H9 (cell line): ENCODE measurements at regions not wholly inside any gene's neighbourhood (a gene's known extent, or its start where the extent isn't known, plus 50 kb on each side); places are given as distances from the start of the nearest gene placed in this dataset.

Source experiments
- DNase-seq: peaks from one replicate; pipeline ENCODE4 v3.0.0-alpha.2; 2017
- H2AFZ ChIP-seq: one replicate; pipeline ENCODE4 v1.6.1; 2013; ENCODE audit warnings: mild to moderate bottlenecking, low read length, control low read depth, moderate library complexity
- H2AK5ac ChIP-seq: 2 replicates; pipeline ENCODE4 v1.6.1; 2013; ENCODE audit warnings: low read length, control low read depth, mixed read lengths; ENCODE audit not compliant: insufficient read length
- H2BK120ac ChIP-seq: one replicate; pipeline ENCODE4 v1.6.1; 2013; ENCODE audit warnings: low read depth, mild to moderate bottlenecking, low read length, control low read depth, inconsistent platforms; ENCODE audit not compliant: poor library complexity, severe bottlenecking
- H2BK12ac ChIP-seq: 2 replicates; pipeline ENCODE4 v1.6.1; 2013; ENCODE audit warnings: low read length, control low read depth, mixed read lengths, low read depth; ENCODE audit not compliant: insufficient read length
- H2BK15ac ChIP-seq: 2 replicates; pipeline ENCODE4 v1.6.1; 2013; ENCODE audit warnings: low read depth, low read length, control low read depth
- H2BK20ac ChIP-seq: one replicate; pipeline ENCODE4 v1.6.1; 2013; ENCODE audit warnings: low read depth, mild to moderate bottlenecking, low read length, control low read depth, inconsistent platforms; ENCODE audit not compliant: poor library complexity, severe bottlenecking
- H2BK5ac ChIP-seq: 2 replicates; pipeline ENCODE4 v1.6.1; 2013; ENCODE audit warnings: low read length, control low read depth, mixed read lengths; ENCODE audit not compliant: insufficient read length
- H3K14ac ChIP-seq: 2 replicates; pipeline ENCODE4 v1.6.1; 2013; ENCODE audit warnings: low read length, control low read depth; ENCODE audit not compliant: insufficient read depth
- H3K18ac ChIP-seq: 2 replicates; pipeline ENCODE4 v1.6.1; 2013; ENCODE audit warnings: low read depth, mild to moderate bottlenecking, mixed read lengths, low read length, control low read depth; ENCODE audit not compliant: insufficient read length
- H3K23ac ChIP-seq: 2 replicates; pipeline ENCODE4 v1.6.1; 2013; ENCODE audit warnings: low read length, control low read depth, mixed read lengths, low read depth; ENCODE audit not compliant: insufficient read length
- H3K23me2 ChIP-seq: 2 replicates; pipeline ENCODE4 v1.6.1; 2013; ENCODE audit warnings: low read depth, mild to moderate bottlenecking, mixed read lengths, low read length, control low read depth; ENCODE audit not compliant: insufficient read length, poor library complexity, severe bottlenecking
- H3K27ac ChIP-seq: 2 replicates; pipeline ENCODE4 v1.5.1; 2013; ENCODE audit warnings: low read length, control low read depth, mixed read lengths, low read depth; ENCODE audit not compliant: insufficient read length
- H3K27me3 ChIP-seq: 2 replicates; pipeline ENCODE4 v1.6.1; 2013; ENCODE audit warnings: low read length, control low read depth, inconsistent platforms; ENCODE audit not compliant: insufficient read depth
- H3K4ac ChIP-seq: 2 replicates; pipeline ENCODE4 v1.6.1; 2013; ENCODE audit warnings: low read depth, mild to moderate bottlenecking, control low read depth, inconsistent platforms, low read length, moderate library complexity
- H3K4me1 ChIP-seq: 2 replicates; pipeline ENCODE4 v1.6.1; 2013; ENCODE audit warnings: low read length, control low read depth, inconsistent platforms; ENCODE audit not compliant: insufficient read depth
- H3K4me2 ChIP-seq: 2 replicates; pipeline ENCODE4 v1.6.1; 2013; ENCODE audit warnings: low read length, control low read depth, mixed read lengths; ENCODE audit not compliant: insufficient read length, insufficient read depth
- H3K56ac ChIP-seq: 2 replicates; pipeline ENCODE4 v1.6.1; 2013; ENCODE audit warnings: low read depth, mild to moderate bottlenecking, mixed read lengths, low read length, control low read depth; ENCODE audit not compliant: insufficient read length
- H3K79me1 ChIP-seq: 2 replicates; pipeline ENCODE4 v1.6.1; 2013; ENCODE audit warnings: low read depth, mild to moderate bottlenecking, moderate library complexity, low read length, control low read depth, inconsistent platforms; ENCODE audit not compliant: insufficient read depth, poor library complexity, severe bottlenecking
- H3K79me2 ChIP-seq: 2 replicates; pipeline ENCODE4 v1.6.1; 2013; ENCODE audit warnings: low read length, control low read depth, inconsistent platforms; ENCODE audit not compliant: insufficient read depth
- H3K9ac ChIP-seq: 2 replicates; pipeline ENCODE4 v1.6.1; 2013; ENCODE audit warnings: low read length, control low read depth, mixed read lengths; ENCODE audit not compliant: insufficient read length; ENCODE audit errors: extremely low read depth
- H3K9me3 ChIP-seq: one replicate; pipeline ENCODE4 v1.6.1; 2013; ENCODE audit warnings: low read depth, low read length, inconsistent platforms; ENCODE audit not compliant: control insufficient read depth
- H3T11ph ChIP-seq: one replicate; pipeline ENCODE4 v1.6.1; 2013; ENCODE audit warnings: mild to moderate bottlenecking, low read length, control low read depth, inconsistent platforms
- H4K20me1 ChIP-seq: one replicate; pipeline ENCODE4 v1.6.1; 2013; ENCODE audit not compliant: control insufficient read depth, insufficient read length, insufficient read depth
- H4K5ac ChIP-seq: 2 replicates; pipeline ENCODE4 v1.6.1; 2013; ENCODE audit warnings: low read depth, mild to moderate bottlenecking, mixed read lengths, low read length, control low read depth; ENCODE audit not compliant: insufficient read length
- H4K8ac ChIP-seq: replicated peaks from 2 replicates; pipeline ENCODE4 v1.6.1; 2013; ENCODE audit warnings: low read length, control low read depth, mixed read lengths, low read depth; ENCODE audit not compliant: insufficient read length
- H4K91ac ChIP-seq: 2 replicates; pipeline ENCODE4 v1.6.1; 2013; ENCODE audit warnings: low read depth, mild to moderate bottlenecking, moderate library complexity, mixed read lengths, low read length, control low read depth; ENCODE audit not compliant: insufficient read length
- H3K27ac Mint-ChIP-seq, 3 experiments: 2 replicates in 2 of 3; 3 replicates in 1 of 3; pipeline ENCODE4 v1.8.0; 2020 to 2021; ENCODE audit warnings: mixed read lengths in 3 of 3, mild to moderate bottlenecking in 1 of 3, moderate library complexity in 1 of 3
- H3K27me3 Mint-ChIP-seq: 2 replicates; pipeline ENCODE4 v1.8.0; 2021; ENCODE audit warnings: low read depth, mild to moderate bottlenecking, moderate library complexity, mixed read lengths
- H3K36me3 Mint-ChIP-seq, 3 experiments: 2 replicates in 2 of 3; 3 replicates in 1 of 3; pipeline ENCODE4 v1.8.0; 2020 to 2021; ENCODE audit warnings: low read depth in 3 of 3, mixed read lengths in 3 of 3; ENCODE audit not compliant: insufficient read depth in 1 of 3
- H3K4me1 Mint-ChIP-seq, 2 experiments: 2 replicates each; pipeline ENCODE4 v1.8.0; 2020; ENCODE audit warnings: mixed read lengths in 2 of 2
- H3K4me3 Mint-ChIP-seq, 2 experiments: 2 replicates in 1 of 2; 3 replicates in 1 of 2; pipeline ENCODE4 v1.8.0; 2020 to 2021; ENCODE audit warnings: mild to moderate bottlenecking in 2 of 2, mixed read lengths in 2 of 2, moderate library complexity in 1 of 2
- H3K9me3 Mint-ChIP-seq, 2 experiments: 2 replicates in 1 of 2; 3 replicates in 1 of 2; pipeline ENCODE4 v1.8.0; 2020; ENCODE audit warnings: mild to moderate bottlenecking in 2 of 2, mixed read lengths in 2 of 2, moderate library complexity in 1 of 2
- WGBS: extraction: QIAGEN DNeasy Blood & Tissue Kit; methylation state at CpG from one replicate; pipeline ENCODE4 v1.1.7; 2013; ENCODE audit warnings: missing lambda C conversion rate, low lambda C conversion rate, mixed read lengths; ENCODE audit not compliant: insufficient read length; ENCODE audit errors: extremely low coverage; 5-methylcytosine and 5-hydroxymethylcytosine counted together
- TF ChIP-seq, protein P1 (sequence below): fragments of 200-600 bp; sonication (generic); conservative IDR thresholded peaks from 3 replicates; pipeline ENCODE4 v1.8.0; 2021; ENCODE audit warnings: antibody characterized with exemption, mild to moderate bottlenecking

DNA sequence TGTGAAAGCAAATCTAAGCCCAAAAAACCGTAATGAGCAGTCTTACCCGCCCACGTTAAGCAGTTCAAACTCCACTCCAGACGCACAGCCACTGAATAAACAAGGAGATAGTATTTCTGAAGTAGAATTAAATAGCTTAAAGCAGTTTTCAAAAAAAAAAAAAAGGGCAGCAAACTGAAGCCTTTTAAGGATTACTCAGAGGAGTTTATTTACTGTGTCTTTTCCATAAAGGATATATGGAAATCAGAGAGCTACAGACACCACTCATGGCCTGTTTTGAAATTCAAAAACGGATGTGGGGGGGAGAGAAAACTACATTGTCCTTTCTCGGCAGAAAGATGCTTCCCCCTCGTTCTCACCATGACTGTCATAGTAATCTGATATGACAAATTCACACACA, 83.7 kb upstream of the IRX1 start:
- Histone ChIP-seq H2BK15ac (no peak overlapping the region), H3K56ac (no peak overlapping the region), H3K27ac (no peak overlapping the region), H4K8ac (no peak overlapping the region), H3K9me3 (peaks cover 5% of the 10 kb centered on the region), H4K91ac (no peak overlapping the region), H3K4ac (no peak overlapping the region), H3K4me2 (no peak overlapping the region), H3K23ac (no peak overlapping the region), H2AFZ (no peak overlapping the region), H3K23me2 (no peaks in the 10 kb centered on the region), H2AK5ac (no peak overlapping the region), H2BK20ac (no peak overlapping the region), H4K20me1 (no peaks in the 10 kb centered on the region), H3K18ac (no peak overlapping the region), H3K14ac (no peak overlapping the region; the same call in 1 of the 2 replicates), H3K79me1 (no peaks in the 10 kb centered on the region), H4K5ac (no peak overlapping the region), H3K9ac (no peak overlapping the region), H2BK120ac (no peak overlapping the region), H3K4me1 (peaks cover 3% of the 10 kb centered on the region; the same call in 1 of the 2 replicates), H3K27me3 (no peaks in the 10 kb centered on the region), H2BK12ac (no peak overlapping the region), H2BK5ac (no peak overlapping the region), H3K79me2 (no peaks in the 10 kb centered on the region), H3T11ph (no peak overlapping the region)
- TF ChIP-seq, protein P1, sequence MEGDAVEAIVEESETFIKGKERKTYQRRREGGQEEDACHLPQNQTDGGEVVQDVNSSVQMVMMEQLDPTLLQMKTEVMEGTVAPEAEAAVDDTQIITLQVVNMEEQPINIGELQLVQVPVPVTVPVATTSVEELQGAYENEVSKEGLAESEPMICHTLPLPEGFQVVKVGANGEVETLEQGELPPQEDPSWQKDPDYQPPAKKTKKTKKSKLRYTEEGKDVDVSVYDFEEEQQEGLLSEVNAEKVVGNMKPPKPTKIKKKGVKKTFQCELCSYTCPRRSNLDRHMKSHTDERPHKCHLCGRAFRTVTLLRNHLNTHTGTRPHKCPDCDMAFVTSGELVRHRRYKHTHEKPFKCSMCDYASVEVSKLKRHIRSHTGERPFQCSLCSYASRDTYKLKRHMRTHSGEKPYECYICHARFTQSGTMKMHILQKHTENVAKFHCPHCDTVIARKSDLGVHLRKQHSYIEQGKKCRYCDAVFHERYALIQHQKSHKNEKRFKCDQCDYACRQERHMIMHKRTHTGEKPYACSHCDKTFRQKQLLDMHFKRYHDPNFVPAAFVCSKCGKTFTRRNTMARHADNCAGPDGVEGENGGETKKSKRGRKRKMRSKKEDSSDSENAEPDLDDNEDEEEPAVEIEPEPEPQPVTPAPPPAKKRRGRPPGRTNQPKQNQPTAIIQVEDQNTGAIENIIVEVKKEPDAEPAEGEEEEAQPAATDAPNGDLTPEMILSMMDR = no peak
- Mint-ChIP-seq H3K4me3 (no peak overlapping the region), H3K27me3 (peaks cover 4% of the 10 kb centered on the region), H3K4me1 (peaks cover 40% of the 10 kb centered on the region in 2 experiments), H3K36me3 (peaks cover 6 to 15% (median 12%) of the 10 kb centered on the region in 3 experiments), H3K9me3 (peaks cover 14 to 17% of the 10 kb centered on the region in 2 experiments), H3K27ac (no peak overlapping the region)
- DNase-seq = no peak
- WGBS = no CpG with 5 or more reads among the region's 7 CpGs
